HUDEP-2 (cell line): ENCODE measurements at regions not wholly inside any gene's neighbourhood (a gene's known extent, or its start where the extent isn't known, plus 50 kb on each side); places are given as distances from the start of the nearest gene placed in this dataset.

Experiments
- DNase-seq, 76 experiments: peaks; one replicate each; lab custom pipeline; 2025; ENCODE audit not compliant: unreplicated experiment in 76 of 76; lab: John Stamatoyannopoulos, UW

- no peak for DNase-seq
These were observed 51.5 kb upstream of the NCAM2 start for GRCh38 chr21:20946701-20947100.
